NCI-H69 (cell line): ENCODE measurements at regions not wholly inside any gene's neighbourhood (a gene's known extent, or its start where the extent isn't known, plus 50 kb on each side); places are given as distances from the start of the nearest gene placed in this dataset.

Experiments used
- DNase-seq: peaks from one replicate; lab custom pipeline; 2025; lab: John Stamatoyannopoulos, UW

GRCh38 chr2:64196963-64197362, 52.7 kb upstream of the PELI1 start:
- peak; percentile 52 for DNase-seq

- DNase-seq, result no peak
Measured at GRCh38 chr2:64201151-64201550, 56.9 kb upstream of the PELI1 start.

- DNase-seq, result no peak
Measured at GRCh38 chr2:64202206-64202845, 58.1 kb upstream of the PELI1 start.

DNA sequence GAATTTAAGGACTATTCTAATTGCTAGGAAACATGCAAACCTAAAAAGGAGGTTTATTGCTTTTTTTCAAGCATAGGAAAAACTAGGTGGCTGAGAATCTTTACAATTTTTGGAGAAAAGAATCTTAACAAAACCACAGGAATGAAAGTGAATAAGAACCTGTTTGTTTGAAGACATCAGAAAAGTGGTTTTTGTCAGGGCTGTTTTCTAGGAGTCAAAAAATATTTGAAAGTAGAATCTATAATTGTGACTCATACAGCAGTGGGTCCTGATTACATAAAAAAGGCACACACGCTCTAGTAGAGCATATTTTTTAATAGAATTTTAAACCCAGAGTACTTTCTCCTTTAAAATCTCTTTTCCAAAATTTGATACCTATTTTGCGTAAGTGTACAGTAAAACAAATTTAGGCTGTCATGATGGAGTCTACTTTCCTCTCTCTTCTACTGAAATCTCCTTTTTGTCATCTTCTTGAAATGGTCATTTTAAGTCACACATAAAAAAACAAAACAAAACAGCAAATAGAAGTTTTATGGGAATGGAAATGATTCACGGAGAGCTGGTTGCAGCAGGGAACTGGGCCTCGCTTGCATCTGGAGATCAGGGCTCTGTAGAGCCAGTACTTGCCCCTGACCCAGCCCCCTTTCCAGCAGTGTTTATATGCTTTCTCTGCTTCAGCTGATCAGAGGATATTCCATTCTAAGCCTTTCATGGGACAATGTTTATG, 59.1 kb upstream of the PELI1 start:
- DNase-seq, result no peak

GRCh38 chr2:64203858-64204632, 59.8 kb upstream of the PELI1 start:
- DNase-seq, result no peak

DNA sequence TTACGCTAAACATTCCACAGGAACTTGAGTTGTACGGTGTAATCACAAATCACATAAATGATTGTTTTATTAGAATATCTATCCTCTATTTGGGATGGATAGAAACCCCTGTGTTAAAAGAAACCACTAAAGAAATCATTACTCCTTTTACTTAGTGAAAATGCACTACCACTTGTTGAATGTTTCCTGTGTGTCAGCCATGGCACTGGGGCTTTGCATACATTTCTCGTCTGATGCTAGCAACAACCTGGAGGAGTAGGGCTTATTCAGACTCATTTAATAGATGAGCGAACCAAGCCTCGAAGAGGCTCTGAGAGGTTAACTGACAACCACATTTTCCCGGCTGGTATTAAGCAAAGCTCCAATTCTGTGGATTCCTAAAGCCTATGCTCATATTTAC, 60.5 kb upstream of the PELI1 start:
- DNase-seq, result no peak

GRCh38 chr2:64205415-64205814, 61.2 kb upstream of the PELI1 start:
- DNase-seq, result no peak

DNA sequence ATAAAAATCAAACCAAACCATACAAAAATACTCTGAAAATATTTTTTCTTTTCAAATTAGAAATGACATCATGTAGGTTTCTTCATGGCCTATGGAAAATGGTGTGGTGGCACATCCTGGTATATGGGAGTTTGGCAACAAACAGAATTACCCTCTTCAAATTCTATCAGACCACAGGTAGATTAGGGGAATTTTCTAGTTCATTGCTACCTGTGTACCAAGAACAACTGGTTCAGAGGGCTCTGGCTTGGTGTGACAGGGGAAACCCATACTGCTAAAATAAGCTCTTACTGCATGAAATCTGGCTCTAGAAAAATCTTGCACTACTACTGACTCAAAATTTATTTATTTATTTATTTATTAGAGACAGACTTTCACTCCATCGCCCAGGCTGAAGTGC, 63.4 kb upstream of the PELI1 start:
- DNase-seq, result no peak

GRCh38 chr2:64210816-64211215, 66.6 kb upstream of the PELI1 start:
- no peak for DNase-seq

DNA sequence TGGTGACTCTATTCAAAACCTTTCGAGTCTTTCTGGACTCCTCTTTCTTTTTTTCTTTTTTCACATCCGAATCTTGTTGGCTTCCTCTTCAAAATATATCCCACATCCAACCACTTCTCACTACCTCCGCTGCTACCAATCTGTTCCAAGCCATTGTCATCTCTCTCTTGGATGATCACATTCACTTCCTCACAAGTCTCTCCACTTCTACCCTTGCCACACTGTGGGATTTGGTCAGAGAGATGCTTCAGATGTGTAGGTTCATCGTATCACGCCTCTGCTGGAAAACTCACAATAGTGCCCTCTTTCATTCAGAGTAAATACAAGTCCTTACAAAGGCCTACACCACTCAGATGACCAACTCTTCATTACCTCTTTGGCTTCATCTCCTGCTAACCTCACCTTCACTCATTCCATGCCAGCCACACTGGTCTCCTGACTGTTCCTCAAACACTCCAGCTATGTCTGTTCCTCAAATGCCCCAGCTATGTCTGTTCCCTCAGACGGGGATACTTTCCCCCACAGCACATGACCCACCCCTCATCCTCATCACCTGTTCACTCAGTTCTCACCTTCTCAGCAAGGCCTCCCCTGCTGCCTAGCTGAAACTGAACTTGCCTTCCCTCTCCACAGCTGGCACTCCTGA, 67.2 kb upstream of the PELI1 start:
- no peak for DNase-seq

DNA sequence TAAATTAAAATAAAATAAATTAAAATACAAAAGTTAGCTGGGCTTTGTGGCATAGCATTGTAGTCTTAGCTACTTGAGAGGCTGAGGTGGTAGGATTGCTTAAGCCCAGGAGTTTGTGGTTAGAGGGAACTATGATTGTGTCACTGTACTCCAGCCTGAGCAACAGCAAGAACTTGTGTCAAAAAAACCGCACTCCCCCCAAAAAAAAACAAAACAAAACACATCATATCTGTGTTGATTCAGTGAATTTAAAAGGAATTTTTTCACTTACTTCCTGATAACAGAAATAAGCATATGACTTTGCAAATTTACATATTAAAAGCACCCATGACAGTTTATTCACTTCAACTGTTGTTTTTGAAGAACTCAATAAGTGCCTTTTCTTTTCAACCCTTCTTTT, 68.1 kb upstream of the PELI1 start:
- DNase-seq, result no peak

DNA sequence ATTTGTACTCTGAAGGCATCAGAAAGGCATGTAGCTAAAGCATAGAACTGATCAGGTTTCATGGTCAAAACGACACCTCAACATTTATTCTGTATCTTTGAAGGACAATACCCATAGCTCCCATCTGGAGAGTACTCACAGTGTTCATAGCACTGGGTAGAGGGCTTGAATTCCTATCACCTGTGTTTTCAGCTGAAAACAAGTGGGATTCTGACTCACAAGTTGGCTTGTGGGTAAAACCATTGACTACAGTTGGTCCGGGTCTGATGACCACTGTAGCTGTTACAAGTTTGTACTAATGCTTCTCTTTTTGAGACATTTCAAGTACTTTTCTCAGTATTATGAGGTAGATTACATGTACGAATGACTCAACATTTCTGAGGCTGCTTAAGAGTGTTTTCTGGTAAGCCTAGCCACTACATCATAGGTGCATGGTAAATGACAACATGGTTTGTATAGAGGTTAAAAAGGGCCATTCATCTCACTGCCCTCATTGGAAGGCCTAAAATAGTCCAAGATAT, 68.6 kb upstream of the PELI1 start:
- DNase-seq, result no peak

- DNase-seq, result peak; percentile 19
Measured at GRCh38 chr2:64213532-64214275, 69.5 kb upstream of the PELI1 start.

GRCh38 chr2:64214281-64215115, 70.3 kb upstream of the PELI1 start:
- peak; percentile 77 for DNase-seq

- no peak for DNase-seq
Measured at GRCh38 chr2:64217198-64217869, 73.1 kb upstream of the PELI1 start.

DNA sequence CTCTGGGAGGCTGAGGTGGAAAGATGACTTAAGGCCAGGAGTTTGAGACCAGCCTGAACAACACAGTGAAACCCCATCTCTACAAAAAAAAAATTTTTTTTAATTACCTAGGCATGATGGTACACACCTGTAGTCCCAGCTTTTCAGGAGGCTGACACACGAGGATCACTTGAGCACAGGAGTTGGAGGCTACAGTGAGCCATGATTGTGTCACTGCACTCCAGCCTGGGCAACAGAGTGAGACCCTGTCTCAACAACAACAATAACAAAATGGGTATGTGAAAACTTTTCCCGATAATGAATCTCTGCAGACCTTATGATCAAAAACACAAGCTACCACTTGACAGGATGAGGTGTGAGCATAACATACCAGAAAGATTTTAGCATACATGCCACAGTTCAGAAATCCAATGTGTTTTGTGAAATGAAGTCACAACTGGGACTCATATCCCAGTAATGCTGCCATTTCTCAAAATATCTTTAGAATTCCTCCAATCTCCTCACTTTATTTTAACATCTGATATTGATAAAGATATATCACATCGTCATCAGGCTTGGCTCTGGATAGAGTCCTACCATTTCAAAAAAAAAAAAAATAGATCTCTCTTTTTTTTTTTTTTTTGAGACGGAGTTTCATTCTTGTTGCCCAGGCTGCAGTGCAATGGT, 74.0 kb upstream of the PELI1 start:
- DNase-seq, result no peak

- no peak for DNase-seq
Measured at GRCh38 chr2:64219149-64219548, 74.9 kb upstream of the PELI1 start.

DNA sequence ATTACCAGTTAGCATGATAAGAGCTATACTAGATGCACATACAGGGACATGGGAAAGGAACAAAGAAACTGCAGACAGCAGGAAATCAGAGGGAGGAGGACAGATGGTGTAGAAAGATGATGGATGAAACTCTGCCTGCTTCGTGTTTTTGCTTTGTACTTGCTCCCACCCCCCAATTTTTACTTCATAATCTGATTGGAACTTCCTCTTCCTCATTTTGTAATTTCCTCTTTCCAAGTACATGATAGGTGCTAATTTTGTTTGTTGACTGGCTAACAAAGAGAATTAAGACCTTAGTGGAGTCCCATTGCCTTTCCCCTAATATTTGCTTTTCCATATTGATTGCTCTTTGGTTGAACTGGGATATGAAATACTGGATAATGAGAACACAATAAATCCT, 76.0 kb upstream of the PELI1 start:
- peak; percentile 35 for DNase-seq

GRCh38 chr2:64220894-64221617, 76.8 kb upstream of the PELI1 start:
- no peak for DNase-seq
